ENCODE measurements at regions not wholly inside any gene's neighbourhood (a gene's known extent, or its start where the extent isn't known, plus 50 kb on each side); places are given as distances from the start of the nearest gene placed in this dataset.

DNA sequence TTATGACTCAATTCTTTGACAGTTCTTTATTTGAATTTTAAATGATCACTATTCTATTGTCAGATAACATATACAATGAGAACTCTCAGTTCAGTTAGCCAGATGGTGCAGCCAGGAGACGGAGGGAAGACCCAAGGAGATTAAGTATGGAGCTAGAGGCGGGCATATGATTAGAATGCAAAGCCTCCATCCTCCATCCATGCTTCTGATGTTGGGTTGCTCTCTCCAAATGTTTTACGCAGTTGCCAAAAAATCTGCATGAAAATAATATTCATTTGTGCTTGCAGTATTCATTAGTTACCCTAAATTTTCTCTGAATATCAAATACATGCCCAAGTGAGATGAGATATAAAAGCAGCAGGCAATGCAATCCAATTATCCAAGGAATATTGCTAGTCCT is 874.8 kb downstream of the C4orf33 start:
- DNase-seq (no peak), ATAC-seq (ENCODE audit: poor library complexity) (no peak)
- no peaks in the 10 kb centered on the region for H3K4me1 Mint-ChIP-seq (ENCODE audit: low read depth)
- no peak overlapping the region for H3K4me3 Mint-ChIP-seq
- no peak overlapping the region for H3K27ac Mint-ChIP-seq
- intact Hi-C loops (cut with DNase I, micrococcal nuclease), result no loop called here
- H3K4me3 ChIP-seq (ENCODE audit: low read length), result no peak overlapping the region
- TF ChIP-seq, protein P1, sequence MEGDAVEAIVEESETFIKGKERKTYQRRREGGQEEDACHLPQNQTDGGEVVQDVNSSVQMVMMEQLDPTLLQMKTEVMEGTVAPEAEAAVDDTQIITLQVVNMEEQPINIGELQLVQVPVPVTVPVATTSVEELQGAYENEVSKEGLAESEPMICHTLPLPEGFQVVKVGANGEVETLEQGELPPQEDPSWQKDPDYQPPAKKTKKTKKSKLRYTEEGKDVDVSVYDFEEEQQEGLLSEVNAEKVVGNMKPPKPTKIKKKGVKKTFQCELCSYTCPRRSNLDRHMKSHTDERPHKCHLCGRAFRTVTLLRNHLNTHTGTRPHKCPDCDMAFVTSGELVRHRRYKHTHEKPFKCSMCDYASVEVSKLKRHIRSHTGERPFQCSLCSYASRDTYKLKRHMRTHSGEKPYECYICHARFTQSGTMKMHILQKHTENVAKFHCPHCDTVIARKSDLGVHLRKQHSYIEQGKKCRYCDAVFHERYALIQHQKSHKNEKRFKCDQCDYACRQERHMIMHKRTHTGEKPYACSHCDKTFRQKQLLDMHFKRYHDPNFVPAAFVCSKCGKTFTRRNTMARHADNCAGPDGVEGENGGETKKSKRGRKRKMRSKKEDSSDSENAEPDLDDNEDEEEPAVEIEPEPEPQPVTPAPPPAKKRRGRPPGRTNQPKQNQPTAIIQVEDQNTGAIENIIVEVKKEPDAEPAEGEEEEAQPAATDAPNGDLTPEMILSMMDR (IDR thresholded peaks at IDR 0.05), result no peak
- no peaks in the 10 kb centered on the region for H3K4me1 ChIP-seq (ENCODE audit: insufficient read depth, low read length)
- H3K27me3 Mint-ChIP-seq, result no peaks in the 10 kb centered on the region
- H3K27me3 ChIP-seq (ENCODE audit: control insufficient read depth in 1 of 2, insufficient read depth in 2 of 2, low read length in 2 of 2), result no peaks in the 10 kb centered on the region
- H3K9me3 ChIP-seq (ENCODE audit: control insufficient read depth in 1 of 2, insufficient read depth in 1 of 2, low read length in 2 of 2), result peaks cover 0 to 3% of the 10 kb centered on the region in 2 experiments
- no peaks in the 10 kb centered on the region for H3K36me3 Mint-ChIP-seq (ENCODE audit: low read depth)
- H3K9me3 Mint-ChIP-seq, result peaks cover 5% of the 10 kb centered on the region
- CTCF ChIA-PET, result no interaction called here
- POLR2A ChIA-PET, result no interaction called here
- H3K27ac ChIP-seq (ENCODE audit: low read depth in 1 of 2, low read length in 2 of 2), result no peak overlapping the region
- H3K36me3 ChIP-seq (ENCODE audit: insufficient read depth, low read length), result no peaks in the 10 kb centered on the region

GRCh38 chr4:129971419-129971818 is 875.5 kb downstream of the C4orf33 start:
- ChIA-PET CTCF (no interaction called here), POLR2A (no interaction called here)
- H3K27ac Mint-ChIP-seq, result no peak overlapping the region
- no peaks in the 10 kb centered on the region for H3K4me1 Mint-ChIP-seq (ENCODE audit: low read depth)
- Histone ChIP-seq H3K4me1 (ENCODE audit: insufficient read depth, low read length) (no peaks in the 10 kb centered on the region), H3K9me3 (ENCODE audit: control insufficient read depth in 1 of 2, insufficient read depth in 1 of 2, low read length in 2 of 2) (peaks cover 0 to 3% of the 10 kb centered on the region in 2 experiments), H3K36me3 (ENCODE audit: insufficient read depth, low read length) (no peaks in the 10 kb centered on the region), H3K27me3 (ENCODE audit: control insufficient read depth in 1 of 2, insufficient read depth in 2 of 2, low read length in 2 of 2) (no peaks in the 10 kb centered on the region), H3K4me3 (ENCODE audit: low read length) (no peak overlapping the region), H3K27ac (ENCODE audit: low read depth in 1 of 2, low read length in 2 of 2) (no peak overlapping the region)
- intact Hi-C loops (cut with DNase I, micrococcal nuclease), result no loop called here
- no peaks in the 10 kb centered on the region for H3K27me3 Mint-ChIP-seq
- H3K36me3 Mint-ChIP-seq (ENCODE audit: low read depth), result no peaks in the 10 kb centered on the region
- TF ChIP-seq, protein P1 (IDR thresholded peaks at IDR 0.05), result no peak
- ATAC-seq (ENCODE audit: poor library complexity) (no peak), DNase-seq (no peak)
- peaks cover 5% of the 10 kb centered on the region for H3K9me3 Mint-ChIP-seq
- no peak overlapping the region for H3K4me3 Mint-ChIP-seq

DNA sequence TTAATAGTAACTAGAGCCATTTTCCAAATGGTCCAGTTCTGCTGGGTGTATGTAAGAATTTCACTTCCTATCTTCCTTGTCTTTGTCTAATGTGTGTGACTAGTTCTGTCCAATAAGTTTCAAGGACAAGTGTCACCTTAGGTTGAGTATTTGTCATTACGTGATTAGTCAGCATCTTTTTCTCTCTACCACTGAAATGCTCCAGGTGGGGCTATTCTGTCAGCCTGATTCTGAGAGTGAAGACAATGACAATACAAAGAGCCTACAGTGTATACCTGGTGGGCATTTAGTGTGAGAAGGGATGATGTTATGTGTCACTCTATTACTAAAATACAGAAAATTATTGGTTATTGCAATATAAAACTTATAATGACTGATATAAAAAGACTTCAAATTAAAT is 876.3 kb downstream of the C4orf33 start:
- CTCF ChIA-PET, result no interaction called here
- Histone ChIP-seq H3K4me3 (ENCODE audit: low read length) (no peak overlapping the region), H3K27me3 (ENCODE audit: control insufficient read depth in 1 of 2, insufficient read depth in 2 of 2, low read length in 2 of 2) (no peaks in the 10 kb centered on the region), H3K4me1 (ENCODE audit: insufficient read depth, low read length) (no peaks in the 10 kb centered on the region), H3K36me3 (ENCODE audit: insufficient read depth, low read length) (no peaks in the 10 kb centered on the region), H3K9me3 (ENCODE audit: control insufficient read depth in 1 of 2, insufficient read depth in 1 of 2, low read length in 2 of 2) (peaks cover 0 to 3% of the 10 kb centered on the region in 2 experiments), H3K27ac (ENCODE audit: low read depth in 1 of 2, low read length in 2 of 2) (no peak overlapping the region)
- peaks cover 5% of the 10 kb centered on the region for H3K9me3 Mint-ChIP-seq
- H3K4me3 Mint-ChIP-seq, result no peak overlapping the region
- H3K27ac Mint-ChIP-seq, result no peak overlapping the region
- TF ChIP-seq, protein P1 (IDR thresholded peaks at IDR 0.05), result no peak
- intact Hi-C loops (cut with DNase I, micrococcal nuclease), result no loop called here
- POLR2A ChIA-PET, result no interaction called here
- no peaks in the 10 kb centered on the region for H3K36me3 Mint-ChIP-seq (ENCODE audit: low read depth)
- DNase-seq (no peak), ATAC-seq (ENCODE audit: poor library complexity) (no peak)
- no peaks in the 10 kb centered on the region for H3K27me3 Mint-ChIP-seq
- no peaks in the 10 kb centered on the region for H3K4me1 Mint-ChIP-seq (ENCODE audit: low read depth)

Data from CD4-positive, alpha-beta T cell (primary cell).